Loucy (cell line): ENCODE measurements at regions not wholly inside any gene's neighbourhood (a gene's known extent, or its start where the extent isn't known, plus 50 kb on each side); places are given as distances from the start of the nearest gene placed in this dataset.

Source experiments
- H2AFZ ChIP-seq: fragments of 200-600 bp; sonication (generic); 2 replicates; pipeline ENCODE4 v1.6.0; 2016; ENCODE audit warnings: antibody characterized with exemption, mild to moderate bottlenecking, low read length, moderate library complexity
- H3F3A ChIP-seq: fragments of 200-600 bp; 2 replicates; pipeline ENCODE4 v1.6.0; 2016; ENCODE audit warnings: antibody characterized with exemption, low read depth, mild to moderate bottlenecking
- H3K27me3 ChIP-seq: fragments of 200-600 bp; sonication (generic); 2 replicates; pipeline ENCODE4 v1.6.1; 2014; ENCODE audit warnings: low read length, mild to moderate bottlenecking; ENCODE audit not compliant: insufficient read depth, poor library complexity, severe bottlenecking
- H3K36me3 ChIP-seq: fragments of 200-600 bp; sonication (generic); 2 replicates; pipeline ENCODE4 v1.6.1; 2016; ENCODE audit warnings: low read length; ENCODE audit not compliant: insufficient read depth
- H3K4me1 ChIP-seq: fragments of 200-600 bp; sonication (generic); 2 replicates; pipeline ENCODE4 v1.5.1; 2014; ENCODE audit warnings: low read length, mild to moderate bottlenecking; ENCODE audit not compliant: insufficient read depth, poor library complexity, severe bottlenecking
- H3K4me2 ChIP-seq: fragments of 200-600 bp; sonication (generic); 2 replicates; pipeline ENCODE4 v1.6.0; 2014; ENCODE audit warnings: antibody characterized with exemption, low read length, low read depth, mild to moderate bottlenecking; ENCODE audit not compliant: poor library complexity, severe bottlenecking
- H3K4me3 ChIP-seq: fragments of 200-600 bp; sonication (generic); 2 replicates; pipeline ENCODE4 v1.5.1; 2014; ENCODE audit warnings: low read length, mild to moderate bottlenecking, mixed read lengths; ENCODE audit not compliant: poor library complexity, severe bottlenecking
- H3K79me2 ChIP-seq: fragments of 200-600 bp; sonication (generic); 2 replicates; pipeline ENCODE4 v1.6.1; 2014; ENCODE audit warnings: low read length; ENCODE audit not compliant: insufficient read depth
- H3K9ac ChIP-seq: fragments of 200-600 bp; sonication (generic); 2 replicates; pipeline ENCODE4 v1.6.0; 2014; ENCODE audit warnings: mild to moderate bottlenecking, low read depth, low read length, moderate library complexity; ENCODE audit not compliant: poor library complexity, severe bottlenecking
- H3K9me2 ChIP-seq: fragments of 200-600 bp; sonication (generic); replicated peaks from 2 replicates; pipeline ENCODE4 v1.6.1; 2016; ENCODE audit warnings: low read depth, low read length, mixed read lengths
- H3K9me3 ChIP-seq: fragments of 200-600 bp; sonication (generic); 2 replicates; pipeline ENCODE4 v1.6.1; 2014; ENCODE audit warnings: mild to moderate bottlenecking, antibody characterized with exemption, low read length, low read depth; ENCODE audit not compliant: insufficient read depth
- H4K20me1 ChIP-seq: fragments of 200-600 bp; sonication (generic); 2 replicates; pipeline ENCODE4 v1.6.0; 2014; ENCODE audit warnings: antibody characterized with exemption, low read length, mild to moderate bottlenecking; ENCODE audit not compliant: insufficient read depth, poor library complexity, severe bottlenecking
- CTCF ChIP-seq: fragments of 200-600 bp; sonication (generic); conservative IDR thresholded peaks from 2 replicates; pipeline ENCODE4 v1.5.1; 2014; ENCODE audit warnings: mild to moderate bottlenecking, antibody characterized with exemption, low read length
- EZH2phosphoT487 ChIP-seq: fragments of 200-600 bp; IDR thresholded peaks from 2 replicates; pipeline ENCODE4 v1.6.1; 2018; ENCODE audit warnings: antibody characterized with exemption, mild to moderate bottlenecking, moderate library complexity, borderline replicate concordance

DNA sequence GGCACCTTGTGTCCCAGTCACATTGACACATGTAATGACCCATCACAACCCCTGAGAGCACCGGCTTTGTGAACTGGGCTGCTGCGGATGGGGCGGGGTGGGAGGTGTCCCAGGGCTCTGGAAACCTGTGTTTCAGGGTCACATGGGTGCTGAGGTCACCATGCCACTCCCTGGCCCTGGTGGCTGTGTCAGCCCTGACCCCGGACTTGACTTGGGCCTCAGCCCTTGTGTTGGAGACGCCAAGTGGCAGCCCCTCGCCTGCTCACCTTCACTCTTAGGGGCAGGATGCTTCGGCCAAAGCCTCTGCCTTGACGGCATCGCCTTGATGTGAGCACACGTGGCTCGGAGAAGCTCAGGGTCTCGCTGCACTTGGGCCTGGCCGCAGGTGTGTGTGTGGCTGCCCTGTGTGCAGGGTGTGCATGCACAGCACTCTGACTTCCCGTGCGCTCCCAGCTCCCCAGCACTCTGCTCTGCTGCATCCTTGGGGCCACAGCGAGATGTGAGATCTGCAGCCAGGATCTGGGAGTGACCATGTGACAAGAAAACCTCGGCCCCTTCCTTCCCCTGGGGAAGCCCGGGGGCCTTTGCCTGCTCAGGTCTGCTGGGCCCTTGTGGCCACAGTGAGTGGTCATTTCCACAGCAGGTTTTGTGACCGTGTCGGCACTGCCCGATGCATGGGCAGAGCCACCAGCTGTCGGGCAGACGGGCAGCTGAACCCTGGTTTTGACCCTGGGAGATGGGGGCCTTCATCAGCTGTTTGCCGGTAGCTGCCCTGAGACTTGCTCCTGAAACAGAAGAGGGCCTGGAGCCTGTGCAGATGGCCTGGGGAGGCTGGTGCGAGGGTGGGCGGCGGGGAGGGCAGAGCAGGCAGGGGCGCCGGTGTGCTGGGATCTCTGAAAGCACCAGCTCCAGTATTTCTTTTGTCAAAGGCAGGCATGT lies 167.4 kb downstream of the KIF26A start:
- Histone ChIP-seq H3K9ac (no peak overlapping the region), H3K36me3 (no peaks in the 10 kb centered on the region), H3K4me2 (no peak overlapping the region), H3K9me2 (no peaks in the 10 kb centered on the region), H3K4me1 (no peaks in the 10 kb centered on the region), H3K9me3 (peaks cover 13% of the 10 kb centered on the region; the same call in 1 of the 2 replicates), H3F3A (no peaks in the 10 kb centered on the region), H3K27me3 (no peaks in the 10 kb centered on the region), H2AFZ (no peak overlapping the region), H3K79me2 (no peaks in the 10 kb centered on the region), H4K20me1 (no peaks in the 10 kb centered on the region), H3K4me3 (no peak overlapping the region)
- no peak for TF ChIP-seq EZH2phosphoT487

GRCh38 chr14:104306450-104307040 lies 168.2 kb downstream of the KIF26A start:
- Histone ChIP-seq H3F3A (no peaks in the 10 kb centered on the region), H3K9me3 (peaks cover 11% of the 10 kb centered on the region; the same call in 1 of the 2 replicates), H3K36me3 (no peaks in the 10 kb centered on the region), H2AFZ (no peak overlapping the region), H3K27me3 (no peaks in the 10 kb centered on the region), H3K4me2 (no peak overlapping the region), H3K4me1 (no peaks in the 10 kb centered on the region), H3K79me2 (no peaks in the 10 kb centered on the region), H3K9ac (no peak overlapping the region), H3K4me3 (no peak overlapping the region), H4K20me1 (no peaks in the 10 kb centered on the region), H3K9me2 (no peaks in the 10 kb centered on the region)
- TF ChIP-seq EZH2phosphoT487 (no peak), CTCF (no peak)

DNA sequence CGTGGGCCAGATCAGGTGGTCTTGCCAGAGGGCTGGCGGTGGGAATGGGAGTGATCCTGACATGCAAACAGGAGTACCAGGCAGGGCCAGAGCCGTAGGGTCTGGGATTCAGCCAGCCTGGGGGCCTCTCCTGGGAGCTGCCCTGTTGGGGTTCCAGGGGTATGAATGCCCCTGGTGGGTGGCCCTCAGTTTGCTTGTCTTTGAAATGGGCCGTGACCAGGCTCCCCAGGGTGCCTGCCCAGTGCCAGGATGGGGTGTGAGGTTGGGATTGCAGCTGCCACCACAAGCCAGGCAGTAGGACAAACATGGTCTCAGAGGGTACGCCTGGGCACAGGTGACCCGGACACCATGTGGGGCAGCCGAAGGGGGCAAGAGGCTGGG lies 168.8 kb downstream of the KIF26A start:
- peaks cover 11% of the 10 kb centered on the region; the same call in 1 of the 2 replicates for H3K9me3 ChIP-seq
- no peaks in the 10 kb centered on the region for H3K79me2 ChIP-seq
- no peak for TF ChIP-seq EZH2phosphoT487
- TF ChIP-seq CTCF: no peak
- H3F3A ChIP-seq: no peaks in the 10 kb centered on the region
- H3K27me3 ChIP-seq: no peaks in the 10 kb centered on the region
- H3K4me1 ChIP-seq: no peaks in the 10 kb centered on the region
- no peak overlapping the region for H3K4me2 ChIP-seq
- no peak overlapping the region for H3K9ac ChIP-seq
- no peaks in the 10 kb centered on the region for H4K20me1 ChIP-seq
- H3K9me2 ChIP-seq: no peaks in the 10 kb centered on the region
- no peak overlapping the region for H3K4me3 ChIP-seq
- H3K36me3 ChIP-seq: no peaks in the 10 kb centered on the region
- no peak overlapping the region for H2AFZ ChIP-seq
